NCI-H1694 (cell line): ENCODE measurements at regions not wholly inside any gene's neighbourhood (a gene's known extent, or its start where the extent isn't known, plus 50 kb on each side); places are given as distances from the start of the nearest gene placed in this dataset.

Experiments used
- DNase-seq: peaks from one replicate; lab custom pipeline; 2025; lab: John Stamatoyannopoulos, UW

DNA sequence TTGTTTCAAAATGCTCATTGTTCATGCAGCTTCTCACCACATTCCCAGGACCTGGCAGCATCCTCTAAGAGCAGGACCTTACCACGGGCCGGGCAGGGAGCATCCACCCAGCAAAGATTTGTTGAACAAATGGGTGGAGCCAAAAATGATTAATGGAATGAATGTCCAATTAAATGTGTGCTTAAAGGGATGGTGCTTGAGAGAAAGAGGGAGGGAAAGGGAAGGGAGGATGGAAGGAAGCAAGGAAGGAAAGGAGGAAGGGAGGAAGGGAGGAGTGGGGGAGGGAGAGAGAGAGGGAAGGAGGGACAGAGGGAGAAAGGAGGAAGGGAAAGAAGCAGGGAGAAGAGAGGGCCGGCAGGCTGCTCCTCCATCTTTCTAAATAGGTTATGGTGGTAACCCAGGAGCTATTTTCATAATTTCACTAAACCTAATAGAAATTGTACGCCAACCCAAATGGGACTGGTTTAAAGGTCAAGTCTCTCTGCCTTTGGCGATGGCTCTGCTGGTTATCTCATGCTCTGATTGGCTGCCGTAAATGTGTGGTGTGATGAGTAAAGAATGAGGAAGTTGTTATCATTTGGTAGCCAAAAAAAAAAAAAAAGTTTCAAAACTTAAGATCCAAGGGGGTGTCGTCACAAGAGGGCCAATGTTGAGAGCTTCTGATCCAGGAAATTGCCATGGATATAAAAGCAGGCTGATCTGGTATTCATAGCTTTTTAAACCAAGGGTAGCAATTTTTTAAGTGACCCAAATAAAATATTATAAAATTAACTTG lies 126.7 kb upstream of the FOXF1 start:
- no peak for DNase-seq

DNA sequence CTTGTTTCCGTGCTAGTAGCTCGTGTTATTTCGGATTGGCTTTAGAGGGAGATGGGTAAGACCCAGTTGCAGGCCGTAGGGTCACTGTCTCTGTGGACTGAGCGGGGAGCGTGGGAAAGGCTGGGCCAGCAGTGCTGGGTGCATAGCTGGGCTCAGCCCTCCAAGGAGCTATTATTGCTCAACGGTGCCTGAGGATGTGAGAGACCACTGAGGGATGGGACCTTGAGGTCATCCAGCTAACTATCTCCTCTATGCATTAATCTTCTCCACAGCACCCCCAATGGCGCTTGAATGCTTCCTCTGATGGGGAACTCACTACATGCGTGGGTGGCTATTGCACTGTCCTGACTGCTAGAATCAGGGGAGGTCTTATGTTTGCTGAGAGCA lies 126.1 kb upstream of the FOXF1 start:
- DNase-seq: no peak

GRCh38 chr16:86384980-86385379 lies 125.3 kb upstream of the FOXF1 start:
- DNase-seq: no peak

- DNase-seq: no peak
Measured at GRCh38 chr16:86387468-86388440, 122.6 kb upstream of the FOXF1 start.

DNA sequence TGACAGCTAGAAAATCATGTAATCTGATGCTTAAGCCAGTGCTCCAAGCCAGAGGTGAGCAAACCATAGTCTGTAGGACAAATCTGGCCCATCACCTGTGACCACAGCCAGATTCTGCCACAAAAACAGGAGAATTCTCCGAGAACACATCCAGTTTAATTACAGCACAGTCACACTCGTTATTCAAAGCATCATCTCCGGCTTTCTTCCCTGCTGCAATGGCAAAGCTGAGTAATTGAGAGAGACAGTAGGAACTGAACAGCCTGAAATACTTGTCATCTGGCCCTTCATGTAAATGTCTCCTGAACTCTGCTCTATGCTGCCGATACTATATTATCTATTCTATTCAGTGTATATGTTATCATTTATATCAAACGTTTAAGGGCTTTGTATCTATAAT lies 121.4 kb upstream of the FOXF1 start:
- DNase-seq: no peak

GRCh38 chr16:86389566-86390328 lies 120.6 kb upstream of the FOXF1 start:
- no peak for DNase-seq

GRCh38 chr16:86390335-86390734 lies 120.0 kb upstream of the FOXF1 start:
- DNase-seq: no peak

DNA sequence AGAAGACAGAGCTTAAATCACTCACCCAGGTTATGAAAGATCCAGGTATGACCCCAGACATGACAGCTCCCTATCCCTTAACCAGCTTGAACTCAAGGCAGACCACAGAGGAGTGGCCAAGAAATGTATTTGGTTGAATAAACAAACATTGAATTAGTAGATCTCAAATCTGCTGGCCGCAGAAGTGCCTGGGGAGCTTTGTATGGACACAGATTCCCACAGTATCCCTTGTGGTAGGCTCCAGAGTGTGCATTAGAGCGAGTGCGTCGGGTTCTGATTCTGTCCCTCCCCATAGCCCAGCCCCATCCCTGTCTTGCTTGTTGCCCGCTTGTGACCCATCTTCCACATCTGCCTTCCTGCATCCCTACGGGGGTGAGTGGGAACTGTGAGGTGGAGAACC lies 118.8 kb upstream of the FOXF1 start:
- no peak for DNase-seq

- no peak for DNase-seq
Measured at GRCh38 chr16:86391984-86392383, 118.3 kb upstream of the FOXF1 start.

DNA sequence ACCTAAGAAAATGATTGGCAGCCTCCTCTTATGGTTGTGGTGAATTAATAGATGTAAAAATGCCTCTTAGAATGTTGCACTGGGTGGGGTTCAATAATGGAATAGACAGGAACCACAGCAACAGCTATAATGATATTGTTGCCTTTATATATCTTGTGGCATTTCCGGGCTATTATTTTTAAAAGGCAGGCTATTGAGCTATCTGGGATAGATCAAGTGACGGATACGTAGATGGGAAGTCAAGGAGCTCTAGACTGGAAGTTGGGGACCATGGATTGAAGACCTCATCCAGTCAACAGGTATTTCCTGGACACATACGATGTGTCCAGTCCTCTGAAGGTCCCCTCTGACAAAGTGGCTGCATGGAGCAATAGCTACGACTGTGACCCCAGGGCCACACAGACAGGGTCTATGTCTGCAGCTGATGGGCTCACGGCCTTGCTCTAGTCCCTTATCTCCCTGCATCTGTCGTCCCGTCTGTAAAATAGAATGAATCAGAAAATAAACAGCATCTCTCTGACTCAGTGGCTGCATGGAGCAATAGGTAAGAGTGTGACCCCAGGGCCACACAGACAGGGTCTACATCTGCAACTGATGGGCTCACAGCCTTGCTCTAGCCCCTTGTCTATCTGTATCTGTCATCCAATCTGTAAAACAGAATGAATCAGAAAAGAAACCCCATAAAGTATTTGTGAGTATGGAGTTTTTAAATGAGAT lies 117.7 kb upstream of the FOXF1 start:
- no peak for DNase-seq

DNA sequence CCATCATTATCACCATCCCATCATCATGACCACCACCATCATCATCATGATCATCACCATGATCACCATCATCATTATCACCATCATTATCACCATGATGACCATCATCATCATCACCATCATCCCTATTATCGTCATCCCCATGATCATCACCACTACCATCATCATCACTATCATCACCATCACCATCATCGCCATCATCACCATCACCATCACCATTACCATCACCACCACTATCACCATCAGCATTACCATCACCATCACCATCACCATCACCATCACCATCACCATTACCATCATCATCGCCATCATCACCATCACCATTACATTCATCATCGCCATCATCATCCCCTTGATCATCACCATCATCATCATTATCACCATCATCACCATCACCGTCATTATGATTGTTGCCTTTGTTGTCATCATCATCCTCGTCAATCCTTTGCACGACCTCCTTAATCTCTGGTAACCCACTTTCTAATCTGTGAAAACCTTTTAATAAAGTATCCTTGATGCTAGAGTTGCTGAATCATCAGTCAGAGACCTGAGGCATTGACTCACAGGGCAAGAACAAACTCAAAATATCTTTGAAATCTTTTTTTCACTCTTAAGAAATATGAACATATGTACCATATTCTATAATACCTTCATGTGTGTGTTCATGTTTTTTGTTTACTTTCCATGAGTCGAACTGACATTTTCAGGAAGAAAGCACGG lies 116.3 kb upstream of the FOXF1 start:
- no peak for DNase-seq

DNA sequence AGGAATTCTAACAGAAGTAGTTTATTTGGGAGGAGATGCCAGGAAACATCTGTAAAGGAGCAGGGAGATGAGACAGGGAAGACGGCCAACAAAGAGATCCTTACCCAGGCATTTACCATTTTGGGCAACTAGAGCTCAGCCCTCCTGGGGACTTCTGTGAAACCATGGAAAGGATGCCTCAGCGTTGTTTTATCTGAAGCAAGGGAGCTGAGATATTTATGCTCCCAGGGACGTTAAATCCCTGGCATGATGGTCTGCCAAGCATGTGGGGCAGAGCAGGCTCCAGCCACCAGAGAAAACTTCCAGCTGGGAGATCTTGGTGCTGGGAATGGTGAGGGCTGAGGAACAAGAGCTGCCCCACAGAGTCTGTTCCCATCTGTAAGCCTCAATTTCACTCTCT lies 114.8 kb upstream of the FOXF1 start:
- DNase-seq: no peak

DNA sequence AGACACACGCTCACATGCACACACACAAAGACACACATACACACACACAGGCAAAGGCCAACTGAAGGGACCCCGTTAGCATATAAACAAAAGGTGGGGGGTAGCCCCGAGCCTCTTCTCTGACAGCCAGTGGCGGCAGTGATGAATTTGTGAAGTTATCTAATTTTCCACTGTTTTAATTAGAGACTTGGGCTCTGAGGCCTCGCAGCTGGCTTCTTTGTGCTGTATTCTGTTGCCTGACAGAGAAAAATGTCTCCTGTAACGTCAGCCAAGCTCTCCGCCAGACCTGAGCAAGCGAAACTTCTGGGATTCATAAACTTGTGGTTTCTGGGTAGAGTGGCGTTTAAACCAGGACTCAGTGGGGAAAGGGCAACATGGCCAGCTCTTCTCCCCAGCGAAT lies 113.9 kb upstream of the FOXF1 start:
- no peak for DNase-seq

DNA sequence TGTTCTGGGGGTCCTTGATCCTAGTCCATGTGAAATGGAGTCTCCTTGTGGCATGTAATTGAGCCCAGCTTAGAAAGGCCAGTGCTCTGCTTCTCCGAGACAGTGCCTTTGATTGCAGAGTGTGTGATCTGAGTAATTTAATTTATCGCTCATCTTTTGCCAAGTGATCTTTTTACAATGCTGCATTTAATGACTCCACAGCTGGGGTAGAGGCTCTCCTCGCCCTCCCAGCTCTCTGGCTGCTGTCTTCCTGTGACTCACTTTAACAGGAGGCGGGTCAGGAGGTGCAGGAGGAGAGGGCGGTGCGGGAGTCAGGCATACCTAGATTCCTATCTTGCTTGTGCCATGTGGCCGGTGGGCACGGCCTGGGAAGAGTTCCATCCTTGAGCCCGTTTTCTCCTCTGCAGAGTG lies 113.4 kb upstream of the FOXF1 start:
- DNase-seq: no peak

DNA sequence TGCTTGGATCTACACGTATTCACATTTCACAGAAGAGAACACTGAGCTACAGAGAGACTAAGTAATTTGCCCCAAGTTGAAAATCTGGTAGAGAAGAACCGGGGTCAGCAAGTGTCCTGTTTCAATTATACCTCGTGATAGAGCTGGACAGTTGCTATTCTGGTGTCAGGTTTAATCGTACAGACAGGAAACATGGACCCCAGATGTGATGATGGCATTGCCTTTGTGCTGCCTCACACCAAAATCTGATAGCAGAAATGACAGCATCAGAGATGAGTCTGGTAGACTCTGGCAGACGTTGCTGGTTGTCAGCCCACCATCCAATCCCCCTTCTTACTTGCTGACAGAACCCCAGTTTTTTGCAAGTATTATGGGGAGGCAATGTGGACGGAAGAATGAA lies 112.1 kb upstream of the FOXF1 start:
- DNase-seq: no peak

GRCh38 chr16:86398622-86399021 lies 111.7 kb upstream of the FOXF1 start:
- no peak for DNase-seq

- no peak for DNase-seq
Measured at GRCh38 chr16:86401126-86401525, 109.2 kb upstream of the FOXF1 start.

DNA sequence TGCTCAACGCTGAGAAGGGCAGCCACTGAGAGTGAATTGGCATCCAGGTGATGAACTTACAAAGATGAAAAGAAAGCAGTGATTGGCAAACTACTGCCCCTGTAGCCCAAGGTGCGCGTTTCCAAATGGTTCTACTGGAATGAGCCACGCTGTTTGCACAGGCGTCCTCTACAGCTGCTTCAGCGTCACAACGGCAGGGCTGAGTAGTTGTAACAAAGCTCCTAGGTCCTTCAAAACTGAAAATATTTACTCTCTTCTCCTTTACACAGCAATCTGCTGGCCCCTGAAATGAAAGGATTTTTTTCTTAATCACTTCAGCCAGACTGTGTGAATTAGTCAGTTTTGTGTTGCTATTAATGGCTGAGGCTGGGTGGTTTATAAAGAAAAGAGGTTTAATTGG lies 107.2 kb upstream of the FOXF1 start:
- no peak for DNase-seq

- DNase-seq: no peak
Measured at GRCh38 chr16:86403541-86404163, 106.7 kb upstream of the FOXF1 start.

GRCh38 chr16:86404678-86405077 lies 105.6 kb upstream of the FOXF1 start:
- no peak for DNase-seq

DNA sequence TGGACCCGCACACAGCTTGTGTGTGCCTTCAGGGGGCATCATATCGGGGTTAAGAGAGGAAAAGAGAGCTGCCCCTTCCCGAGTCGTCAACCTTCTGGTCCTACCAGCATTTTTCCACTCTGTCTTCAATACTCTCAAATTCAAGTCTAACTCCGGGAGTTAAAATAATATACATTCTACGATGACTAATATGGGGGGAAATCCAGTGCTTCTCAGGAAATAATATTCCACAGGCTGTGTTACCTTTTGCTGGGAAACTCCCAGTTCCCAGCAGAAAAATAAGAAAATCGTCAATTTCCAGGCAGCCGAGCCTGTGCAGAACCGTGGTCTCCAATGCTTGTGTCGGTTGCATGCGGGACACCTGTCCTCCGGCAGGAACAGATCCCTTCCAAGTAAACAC lies 105.0 kb upstream of the FOXF1 start:
- no peak for DNase-seq
